KMS-11 (cell line): ENCODE measurements at regions not wholly inside any gene's neighbourhood (a gene's known extent, or its start where the extent isn't known, plus 50 kb on each side); places are given as distances from the start of the nearest gene placed in this dataset.
A peak's percentile ranks its signal among the peaks of the same experiment; 100 is the strongest.

Experiments
- H2AFZ ChIP-seq: fragments of 200-600 bp; sonication (generic); 2 replicates; pipeline ENCODE4 v1.6.1; 2016; ENCODE audit warnings: antibody characterized with exemption, mixed run types, low read depth
- H3K27ac ChIP-seq: fragments of 200-600 bp; sonication (generic); 2 replicates; pipeline ENCODE4 v1.6.1; 2016; ENCODE audit warnings: mild to moderate bottlenecking, mixed run types
- H3K27me3 ChIP-seq: fragments of 200-600 bp; sonication (generic); 2 replicates; pipeline ENCODE4 v1.6.1; 2017; ENCODE audit warnings: mild to moderate bottlenecking, low read depth, mixed run types, moderate library complexity; ENCODE audit not compliant: insufficient read depth
- H3K36me3 ChIP-seq: fragments of 200-600 bp; sonication (generic); 2 replicates; pipeline ENCODE4 v1.6.1; 2017; ENCODE audit warnings: mild to moderate bottlenecking, mixed run types; ENCODE audit not compliant: insufficient read depth
- H3K4me1 ChIP-seq: fragments of 200-600 bp; sonication (generic); 2 replicates; pipeline ENCODE4 v1.6.1; 2016; ENCODE audit warnings: mild to moderate bottlenecking, low read depth, mixed run types; ENCODE audit not compliant: poor library complexity, severe bottlenecking
- H3K4me2 ChIP-seq: fragments of 200-600 bp; sonication (generic); 2 replicates; pipeline ENCODE4 v1.7.0; 2016; ENCODE audit warnings: mild to moderate bottlenecking, mixed run types
- H3K4me3 ChIP-seq: fragments of 200-600 bp; sonication (generic); IDR thresholded peaks from 2 replicates; pipeline ENCODE4 v1.6.1; 2017; ENCODE audit warnings: low read depth, low read length, mixed read lengths; ENCODE audit not compliant: insufficient read depth
- H3K79me2 ChIP-seq: fragments of 200-600 bp; sonication (generic); 2 replicates; pipeline ENCODE4 v1.6.1; 2016; ENCODE audit warnings: low read depth, mixed run types; ENCODE audit not compliant: insufficient read depth
- H3K9ac ChIP-seq: fragments of 200-600 bp; sonication (generic); 2 replicates; pipeline ENCODE4 v1.6.1; 2016; ENCODE audit warnings: mild to moderate bottlenecking, mixed run types
- H4K20me1 ChIP-seq: fragments of 200-600 bp; sonication (generic); 2 replicates; pipeline ENCODE4 v1.6.1; 2016; ENCODE audit warnings: mild to moderate bottlenecking, mixed run types; ENCODE audit not compliant: insufficient read depth
- CTCF ChIP-seq: fragments of 200-600 bp; sonication (generic); conservative IDR thresholded peaks from 2 replicates; pipeline ENCODE4 v1.6.1; 2017; ENCODE audit warnings: low read depth, mild to moderate bottlenecking, antibody characterized with exemption, low read length, moderate library complexity, mixed read lengths

GRCh38 chr1:221347706-221348105 is 394.2 kb downstream of the DUSP10 start:
- H3K27me3 ChIP-seq: no peaks in the 10 kb centered on the region
- no peaks in the 10 kb centered on the region for H4K20me1 ChIP-seq
- no peak overlapping the region for H2AFZ ChIP-seq
- H3K79me2 ChIP-seq: no peaks in the 10 kb centered on the region
- no peak overlapping the region for H3K4me2 ChIP-seq
- no peak for TF ChIP-seq CTCF
- H3K27ac ChIP-seq: no peak overlapping the region
- no peak overlapping the region for H3K4me3 ChIP-seq
- H3K9ac ChIP-seq: no peak overlapping the region
- H3K36me3 ChIP-seq: no peaks in the 10 kb centered on the region
- H3K4me1 ChIP-seq: no peaks in the 10 kb centered on the region

- H2AFZ ChIP-seq: no peak overlapping the region
- no peak for TF ChIP-seq CTCF
- no peaks in the 10 kb centered on the region for H3K4me1 ChIP-seq
- no peaks in the 10 kb centered on the region for H4K20me1 ChIP-seq
- no peak overlapping the region for H3K9ac ChIP-seq
- no peak overlapping the region for H3K4me3 ChIP-seq
- H3K27ac ChIP-seq: no peak overlapping the region
- H3K79me2 ChIP-seq: no peaks in the 10 kb centered on the region
- no peaks in the 10 kb centered on the region for H3K36me3 ChIP-seq
- no peak overlapping the region for H3K4me2 ChIP-seq
- H3K27me3 ChIP-seq: no peaks in the 10 kb centered on the region
Measured at GRCh38 chr1:221350091-221350490, 391.8 kb downstream of the DUSP10 start.

GRCh38 chr1:221356693-221357092 is 385.2 kb downstream of the DUSP10 start:
- Histone ChIP-seq H3K4me3 (no peak overlapping the region), H3K27ac (no peak overlapping the region), H3K79me2 (no peaks in the 10 kb centered on the region), H3K9ac (no peak overlapping the region), H3K4me1 (no peaks in the 10 kb centered on the region), H3K4me2 (no peak overlapping the region), H3K36me3 (no peaks in the 10 kb centered on the region), H3K27me3 (no peaks in the 10 kb centered on the region), H4K20me1 (no peaks in the 10 kb centered on the region), H2AFZ (no peak overlapping the region)
- peak; percentile 26; the same call in 1 of the 2 replicates for TF ChIP-seq CTCF

- no peak for TF ChIP-seq CTCF
- H3K4me3 ChIP-seq: no peak overlapping the region
- no peak overlapping the region for H3K9ac ChIP-seq
- H3K4me1 ChIP-seq: no peaks in the 10 kb centered on the region
- no peaks in the 10 kb centered on the region for H3K36me3 ChIP-seq
- no peaks in the 10 kb centered on the region for H3K79me2 ChIP-seq
- H3K27me3 ChIP-seq: no peaks in the 10 kb centered on the region
- H3K4me2 ChIP-seq: no peak overlapping the region
- no peaks in the 10 kb centered on the region for H4K20me1 ChIP-seq
- no peak overlapping the region for H2AFZ ChIP-seq
- H3K27ac ChIP-seq: no peak overlapping the region
Measured at GRCh38 chr1:221363039-221363438, 378.9 kb downstream of the DUSP10 start.
